ENCODE measurements at regions not wholly inside any gene's neighbourhood (a gene's known extent, or its start where the extent isn't known, plus 50 kb on each side); places are given as distances from the start of the nearest gene placed in this dataset.

DNA sequence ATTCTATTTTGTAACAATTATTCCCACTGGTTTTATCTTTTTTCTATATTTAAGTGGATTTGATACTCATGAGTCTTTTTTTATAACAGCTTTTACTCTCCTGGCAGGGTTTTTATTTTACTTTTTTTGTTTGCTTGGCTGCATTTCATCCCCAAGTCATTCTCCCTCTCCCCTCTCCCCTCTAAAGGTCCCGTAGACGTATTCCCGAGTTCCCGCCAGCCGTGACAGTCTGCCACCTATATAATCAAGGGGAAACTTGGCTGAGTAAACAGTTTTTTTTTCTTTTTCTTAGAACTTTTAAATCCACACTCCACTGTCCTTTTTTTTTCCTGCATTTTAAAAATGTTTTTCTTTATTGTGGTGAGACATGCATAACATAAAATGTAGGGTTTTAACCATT lies 433.1 kb upstream of the HS6ST1 start:
- Histone ChIP-seq H2AFZ (no peak overlapping the region), H3K4me1 (replicated peaks; ENCODE audit: insufficient read depth) (no peaks in the 10 kb centered on the region), H3K79me2 (ENCODE audit: low read depth) (no peaks in the 10 kb centered on the region), H4K20me1 (ENCODE audit: insufficient read depth) (no peaks in the 10 kb centered on the region), H3K4me2 (no peak overlapping the region), H3K9me2 (ENCODE audit: insufficient read depth) (no peaks in the 10 kb centered on the region), H3K9me3 (ENCODE audit: insufficient read depth, low read depth) (no peaks in the 10 kb centered on the region), H3F3A (ENCODE audit: insufficient read depth, low read depth) (no peaks in the 10 kb centered on the region), H3K36me3 (ENCODE audit: low read depth) (no peaks in the 10 kb centered on the region), H3K27me3 (ENCODE audit: insufficient read depth, low read depth) (peaks cover 32% of the 10 kb centered on the region), H3K4me3 (no peak overlapping the region), H3K27ac (no peak overlapping the region)
- CTCF ChIA-PET, result no interaction called here
- TF ChIP-seq EZH2 (IDR thresholded peaks at IDR 0.05; ENCODE audit: low read depth), result no peak
- TF ChIP-seq, protein P1, sequence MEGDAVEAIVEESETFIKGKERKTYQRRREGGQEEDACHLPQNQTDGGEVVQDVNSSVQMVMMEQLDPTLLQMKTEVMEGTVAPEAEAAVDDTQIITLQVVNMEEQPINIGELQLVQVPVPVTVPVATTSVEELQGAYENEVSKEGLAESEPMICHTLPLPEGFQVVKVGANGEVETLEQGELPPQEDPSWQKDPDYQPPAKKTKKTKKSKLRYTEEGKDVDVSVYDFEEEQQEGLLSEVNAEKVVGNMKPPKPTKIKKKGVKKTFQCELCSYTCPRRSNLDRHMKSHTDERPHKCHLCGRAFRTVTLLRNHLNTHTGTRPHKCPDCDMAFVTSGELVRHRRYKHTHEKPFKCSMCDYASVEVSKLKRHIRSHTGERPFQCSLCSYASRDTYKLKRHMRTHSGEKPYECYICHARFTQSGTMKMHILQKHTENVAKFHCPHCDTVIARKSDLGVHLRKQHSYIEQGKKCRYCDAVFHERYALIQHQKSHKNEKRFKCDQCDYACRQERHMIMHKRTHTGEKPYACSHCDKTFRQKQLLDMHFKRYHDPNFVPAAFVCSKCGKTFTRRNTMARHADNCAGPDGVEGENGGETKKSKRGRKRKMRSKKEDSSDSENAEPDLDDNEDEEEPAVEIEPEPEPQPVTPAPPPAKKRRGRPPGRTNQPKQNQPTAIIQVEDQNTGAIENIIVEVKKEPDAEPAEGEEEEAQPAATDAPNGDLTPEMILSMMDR (conservative IDR thresholded peaks at IDR 0.05), result no peak
- DNase-seq, result no peak
- no TSS peak for BruUV-seq (replicated peaks)
- intact Hi-C loops (cut with micrococcal nuclease; ENCODE audit: unreplicated experiment), result no loop called here
- POLR2A ChIA-PET (ENCODE audit: unreplicated experiment), result no interaction called here

DNA sequence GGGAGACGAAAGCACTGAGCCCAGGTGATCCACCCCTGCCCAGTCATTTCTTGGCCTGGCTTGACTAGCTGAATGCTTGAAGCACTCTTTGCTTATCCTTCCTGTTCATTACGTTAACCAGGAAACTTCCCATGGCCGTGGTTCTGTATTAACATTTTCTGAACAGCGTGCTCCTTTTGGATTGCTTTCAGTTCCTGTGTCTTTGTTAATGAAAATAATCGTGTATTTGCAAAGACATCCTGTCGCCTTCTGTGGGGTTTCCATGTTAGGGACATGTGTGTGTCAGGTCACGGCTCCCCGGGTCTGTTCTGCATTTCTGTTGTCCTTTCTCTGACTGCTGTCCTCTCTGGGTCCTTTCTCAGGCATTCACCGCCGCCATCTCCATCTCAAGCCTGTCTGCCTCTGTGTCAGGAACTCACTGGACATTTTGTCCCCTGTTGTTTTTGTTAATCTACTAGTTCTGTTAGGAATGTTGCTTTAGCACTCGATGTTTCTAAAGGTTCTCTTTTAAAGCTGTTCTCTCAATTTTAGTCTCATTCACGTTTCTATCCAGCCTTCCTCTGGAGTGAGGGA lies 434.1 kb upstream of the HS6ST1 start:
- Histone ChIP-seq H3F3A (ENCODE audit: insufficient read depth, low read depth) (no peaks in the 10 kb centered on the region), H2AFZ (no peak overlapping the region), H3K36me3 (ENCODE audit: low read depth) (no peaks in the 10 kb centered on the region), H3K4me3 (no peak overlapping the region), H3K4me1 (replicated peaks; ENCODE audit: insufficient read depth) (no peaks in the 10 kb centered on the region), H4K20me1 (ENCODE audit: insufficient read depth) (no peaks in the 10 kb centered on the region), H3K27ac (no peak overlapping the region), H3K79me2 (ENCODE audit: low read depth) (no peaks in the 10 kb centered on the region), H3K9me3 (ENCODE audit: insufficient read depth, low read depth) (no peaks in the 10 kb centered on the region), H3K4me2 (no peak overlapping the region), H3K9me2 (ENCODE audit: insufficient read depth) (no peaks in the 10 kb centered on the region), H3K27me3 (ENCODE audit: insufficient read depth, low read depth) (peaks cover 40% of the 10 kb centered on the region)
- no peak for TF ChIP-seq EZH2 (IDR thresholded peaks at IDR 0.05; ENCODE audit: low read depth)
- TF ChIP-seq, protein P1 (conservative IDR thresholded peaks at IDR 0.05), result no peak
- no peak for DNase-seq
- BruUV-seq (replicated peaks), result no TSS peak
- intact Hi-C loops (cut with micrococcal nuclease; ENCODE audit: unreplicated experiment), result no loop called here
- POLR2A ChIA-PET (ENCODE audit: unreplicated experiment), result no interaction called here
- CTCF ChIA-PET, result no interaction called here

- no peaks in the 10 kb centered on the region for H3K9me2 ChIP-seq (ENCODE audit: insufficient read depth)
- no peak overlapping the region for H3K4me3 ChIP-seq
- intact Hi-C loops (cut with micrococcal nuclease; ENCODE audit: unreplicated experiment), result no loop called here
- ChIA-PET POLR2A (ENCODE audit: unreplicated experiment) (no interaction called here), CTCF (no interaction called here)
- no peaks in the 10 kb centered on the region for H3K9me3 ChIP-seq (ENCODE audit: insufficient read depth, low read depth)
- no peak for DNase-seq
- TF ChIP-seq, protein P1 (conservative IDR thresholded peaks at IDR 0.05), result no peak
- no peak for TF ChIP-seq EZH2 (IDR thresholded peaks at IDR 0.05; ENCODE audit: low read depth)
- no peak overlapping the region for H3K4me2 ChIP-seq
- H3K27me3 ChIP-seq (ENCODE audit: insufficient read depth, low read depth), result peaks cover 41% of the 10 kb centered on the region
- BruUV-seq (replicated peaks), result no TSS peak
- no peaks in the 10 kb centered on the region for H3K79me2 ChIP-seq (ENCODE audit: low read depth)
- no peaks in the 10 kb centered on the region for H3F3A ChIP-seq (ENCODE audit: insufficient read depth, low read depth)
- no peak overlapping the region for H2AFZ ChIP-seq
- H3K27ac ChIP-seq, result no peak overlapping the region
- H4K20me1 ChIP-seq (ENCODE audit: insufficient read depth), result no peaks in the 10 kb centered on the region
- no peaks in the 10 kb centered on the region for H3K4me1 ChIP-seq (replicated peaks; ENCODE audit: insufficient read depth)
- H3K36me3 ChIP-seq (ENCODE audit: low read depth), result no peaks in the 10 kb centered on the region
Measured at GRCh38 chr2:128753321-128753720, 434.7 kb upstream of the HS6ST1 start.
